HG02885 (cell line): ENCODE measurements at regions not wholly inside any gene's neighbourhood (a gene's known extent, or its start where the extent isn't known, plus 50 kb on each side); places are given as distances from the start of the nearest gene placed in this dataset.

Experiments
- ATAC-seq: cut with Tn5 transposase; IDR thresholded peaks from one replicate; pipeline ENCODE4 v1.9.1; 2021; ENCODE audit warnings: mild to moderate bottlenecking; ENCODE audit not compliant: unreplicated experiment, poor library complexity

GRCh38 chr12:20205854-20206253 is 162.5 kb upstream of the PDE3A start:
- ATAC-seq = no peak

- ATAC-seq = no peak
Measured at GRCh38 chr12:20206410-20206809, 161.9 kb upstream of the PDE3A start.

- ATAC-seq = no peak
Measured at GRCh38 chr12:20210621-20211215, 157.6 kb upstream of the PDE3A start.

GRCh38 chr12:20211541-20211940 is 156.8 kb upstream of the PDE3A start:
- ATAC-seq = no peak

- no peak for ATAC-seq
Measured at GRCh38 chr12:20211981-20212421, 156.3 kb upstream of the PDE3A start.

GRCh38 chr12:20212658-20213555 is 155.4 kb upstream of the PDE3A start:
- no peak for ATAC-seq

GRCh38 chr12:20213723-20214625 is 154.4 kb upstream of the PDE3A start:
- ATAC-seq = no peak

- no peak for ATAC-seq
Measured at GRCh38 chr12:20220339-20220738, 148.0 kb upstream of the PDE3A start.

- no peak for ATAC-seq
Measured at GRCh38 chr12:20232931-20233675, 135.2 kb upstream of the PDE3A start.

- ATAC-seq = no peak
Measured at GRCh38 chr12:20234474-20234873, 133.9 kb upstream of the PDE3A start.

GRCh38 chr12:20237091-20237490 is 131.2 kb upstream of the PDE3A start:
- ATAC-seq = no peak

GRCh38 chr12:20245491-20245890 is 122.8 kb upstream of the PDE3A start:
- ATAC-seq = no peak

GRCh38 chr12:20248646-20249045 is 119.7 kb upstream of the PDE3A start:
- no peak for ATAC-seq

- ATAC-seq = no peak
Measured at GRCh38 chr12:20250761-20251160, 117.6 kb upstream of the PDE3A start.

GRCh38 chr12:20257311-20257710 is 111.0 kb upstream of the PDE3A start:
- ATAC-seq = no peak

- no peak for ATAC-seq
Measured at GRCh38 chr12:20259786-20260185, 108.6 kb upstream of the PDE3A start.

GRCh38 chr12:20260851-20261250 is 107.5 kb upstream of the PDE3A start:
- no peak for ATAC-seq

GRCh38 chr12:20262119-20262518 is 106.2 kb upstream of the PDE3A start:
- no peak for ATAC-seq

GRCh38 chr12:20264026-20264425 is 104.3 kb upstream of the PDE3A start:
- no peak for ATAC-seq

- ATAC-seq = no peak
Measured at GRCh38 chr12:20264608-20265114, 103.7 kb upstream of the PDE3A start.
